Activated CD8-positive, alpha-beta memory T cell treated with anti-CD3 and anti-CD28 coated beads for 4 hours (primary cell): ENCODE measurements at regions not wholly inside any gene's neighbourhood (a gene's known extent, or its start where the extent isn't known, plus 50 kb on each side); places are given as distances from the start of the nearest gene placed in this dataset.
"Not testable (repeated sequence)": the region's sequence is repeated elsewhere in the genome, so short reads cannot be mapped to it uniquely, and the experiment has no call there.

Source experiments
- DNase-seq, 2 donors: peaks; one replicate each; pipeline ENCODE4 v3.0.0-alpha.2; 2020; ENCODE audit warnings: low read depth in 2 of 2

- no peak for DNase-seq
Measured at GRCh38 chr21:15311510-15311909, 246.7 kb upstream of the NRIP1 start.

- DNase-seq = not testable (repeated sequence)
Measured at GRCh38 chr21:15317034-15317433, 252.2 kb upstream of the NRIP1 start.

- DNase-seq = no peak
Measured at GRCh38 chr21:15319727-15320126, 254.9 kb upstream of the NRIP1 start.

DNA sequence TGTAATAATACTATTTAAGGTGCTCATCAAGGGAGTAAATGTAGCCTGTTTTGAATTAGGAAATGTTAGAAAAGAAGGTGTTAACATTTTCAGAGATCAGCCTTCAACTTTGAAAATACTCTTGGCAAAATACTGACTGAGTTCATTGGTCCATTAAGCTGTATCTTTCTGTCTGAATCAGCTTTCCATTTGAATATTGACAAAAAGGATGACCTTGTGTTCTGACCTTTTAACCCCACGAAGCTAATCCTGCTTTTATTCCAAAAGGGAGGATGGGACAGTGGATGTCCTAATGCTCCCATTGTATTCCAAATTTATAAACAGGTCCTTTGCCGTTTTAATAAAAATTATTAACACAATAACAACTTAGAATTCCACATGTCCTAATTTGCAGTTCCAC, 259.7 kb upstream of the NRIP1 start:
- DNase-seq = no peak

- DNase-seq = no peak
Measured at GRCh38 chr21:15326032-15326867, 261.4 kb upstream of the NRIP1 start.

DNA sequence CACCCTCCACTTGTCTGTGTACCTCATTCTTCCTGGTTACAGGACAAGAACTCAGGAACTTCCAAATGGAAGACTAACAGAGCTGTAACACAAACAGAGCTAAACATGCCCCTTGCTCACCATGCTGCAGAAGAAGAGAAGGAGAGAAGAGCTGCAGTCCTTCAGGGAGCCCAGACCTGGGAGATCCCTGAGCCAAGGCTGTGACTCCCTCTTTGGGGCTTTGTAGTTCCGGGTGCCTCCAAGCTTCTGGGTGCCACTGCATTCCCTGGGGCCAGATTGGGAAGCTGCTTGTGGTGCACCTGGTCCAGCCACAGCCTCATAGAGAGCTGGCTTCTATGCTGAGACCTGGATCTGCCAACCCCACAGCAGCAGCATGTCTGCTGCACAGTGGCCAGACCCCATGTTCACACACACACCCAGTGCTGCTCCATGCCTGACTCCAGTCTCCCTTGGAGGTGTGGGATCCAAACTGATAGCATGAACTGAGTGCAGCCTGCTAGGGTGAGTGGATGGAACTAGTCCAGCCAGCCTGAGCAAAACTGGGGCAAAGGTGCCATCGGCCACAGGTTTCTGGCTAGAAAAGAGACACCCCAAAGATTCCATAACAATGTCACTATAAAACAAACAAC, 263.0 kb upstream of the NRIP1 start:
- DNase-seq = no peak

- DNase-seq = no peak
Measured at GRCh38 chr21:15329191-15329590, 264.4 kb upstream of the NRIP1 start.

GRCh38 chr21:15330872-15331271, 266.1 kb upstream of the NRIP1 start:
- DNase-seq = no peak

DNA sequence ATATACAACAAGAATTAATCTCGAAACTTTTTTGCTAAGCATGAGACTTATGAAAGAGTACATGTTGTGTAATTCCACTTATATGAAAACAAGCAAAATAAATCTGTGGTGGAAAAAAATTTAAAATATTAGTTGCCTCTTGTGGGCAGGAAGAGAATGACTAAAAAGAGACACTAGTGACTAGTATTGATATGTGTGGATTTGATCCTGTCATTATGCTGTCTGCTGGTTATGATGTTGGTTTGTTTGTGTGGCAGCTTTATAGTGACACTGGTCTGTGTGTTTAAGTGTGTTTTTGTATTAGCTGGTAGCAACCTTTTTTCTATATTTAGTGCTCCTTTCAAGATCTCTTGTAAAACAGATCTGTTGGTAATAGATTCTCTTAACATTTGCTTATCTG, 267.8 kb upstream of the NRIP1 start:
- DNase-seq = no peak

GRCh38 chr21:15333136-15333710, 268.4 kb upstream of the NRIP1 start:
- DNase-seq = no peak

GRCh38 chr21:15333951-15334350, 269.2 kb upstream of the NRIP1 start:
- DNase-seq = no peak

DNA sequence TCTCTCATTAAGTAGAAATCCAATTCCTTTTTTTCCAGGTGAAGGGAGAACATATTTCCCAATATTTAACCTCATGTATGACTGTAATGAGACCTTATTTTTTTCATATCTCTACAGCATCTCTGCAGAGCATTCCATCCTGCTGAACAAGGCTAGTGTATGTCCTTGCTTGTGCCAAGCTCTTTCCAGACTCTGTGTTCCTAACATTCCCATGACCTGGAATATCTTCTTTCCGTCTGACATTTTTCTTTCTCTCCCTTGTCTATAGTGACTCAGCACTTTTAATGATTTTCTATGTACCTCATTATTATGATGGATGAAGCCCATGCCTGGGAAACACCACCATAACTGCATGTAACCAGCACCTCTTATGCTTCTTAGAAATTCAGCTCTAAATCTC, 278.3 kb upstream of the NRIP1 start:
- DNase-seq = no peak

- no peak for DNase-seq
Measured at GRCh38 chr21:15352009-15352408, 287.2 kb upstream of the NRIP1 start.

DNA sequence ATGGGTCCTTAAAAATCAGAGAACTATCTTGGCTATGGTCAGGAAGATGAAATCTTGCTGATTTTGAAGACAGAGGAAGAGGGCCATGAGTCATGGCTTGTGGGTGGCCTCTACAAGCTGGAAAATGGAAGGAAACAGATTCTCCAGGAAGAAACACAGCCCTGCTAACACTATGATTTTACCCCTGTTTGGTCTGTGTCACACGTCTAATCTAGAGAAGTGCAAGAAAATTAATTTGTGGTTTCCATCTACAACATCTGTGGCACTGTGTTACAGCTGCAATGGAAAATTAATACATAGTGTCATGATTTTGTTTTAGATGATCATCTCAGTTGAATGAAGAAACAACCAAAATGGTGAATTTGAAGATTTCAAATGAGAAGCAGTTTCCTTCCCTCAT, 288.7 kb upstream of the NRIP1 start:
- DNase-seq = no peak

GRCh38 chr21:15354516-15354915, 289.7 kb upstream of the NRIP1 start:
- no peak for DNase-seq

DNA sequence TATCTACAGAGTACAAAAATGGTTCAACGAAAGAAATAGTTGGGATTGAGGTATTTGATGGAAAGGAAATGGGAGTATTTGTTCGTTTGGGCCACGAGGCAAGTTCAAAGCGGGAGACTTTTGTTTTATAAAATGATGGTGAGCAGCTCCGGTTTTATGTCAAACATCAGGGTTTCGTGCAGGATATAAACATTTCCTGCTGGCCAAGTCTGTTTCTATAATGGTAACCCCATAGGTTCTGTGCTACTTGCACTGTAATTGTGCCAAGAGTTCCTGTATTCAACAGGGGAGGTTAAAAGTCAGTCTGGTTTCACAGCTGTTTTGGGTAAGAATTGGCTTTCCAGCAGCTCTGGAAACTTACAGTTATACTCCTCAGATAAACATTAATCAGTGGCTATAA, 290.3 kb upstream of the NRIP1 start:
- DNase-seq = no peak

DNA sequence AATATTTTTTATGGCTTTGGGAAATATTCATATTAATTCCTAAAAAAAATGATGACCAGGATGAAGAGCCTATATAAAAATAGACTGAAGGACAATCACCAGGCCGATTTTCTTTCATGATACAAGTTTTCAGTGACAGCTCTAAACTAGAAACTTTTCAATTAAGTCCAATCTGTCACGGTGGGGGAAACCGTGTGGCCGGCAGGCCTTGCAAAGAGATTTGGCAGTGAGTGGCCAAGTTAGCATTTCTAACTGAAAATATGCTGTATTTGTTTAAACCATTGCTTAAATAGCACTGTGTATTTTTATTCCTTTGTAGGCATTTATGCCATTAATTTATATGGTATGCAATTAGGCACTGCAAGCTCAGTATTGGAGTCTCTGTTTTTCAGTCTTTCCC, 294.5 kb upstream of the NRIP1 start:
- DNase-seq = no peak

GRCh38 chr21:15362458-15362857, 297.7 kb upstream of the NRIP1 start:
- DNase-seq = no peak

- no peak for DNase-seq
Measured at GRCh38 chr21:15363921-15364320, 299.1 kb upstream of the NRIP1 start.

- no peak for DNase-seq
Measured at GRCh38 chr21:15365751-15366392, 301.1 kb upstream of the NRIP1 start.

- no peak for DNase-seq
Measured at GRCh38 chr21:15366555-15366954, 301.8 kb upstream of the NRIP1 start.

DNA sequence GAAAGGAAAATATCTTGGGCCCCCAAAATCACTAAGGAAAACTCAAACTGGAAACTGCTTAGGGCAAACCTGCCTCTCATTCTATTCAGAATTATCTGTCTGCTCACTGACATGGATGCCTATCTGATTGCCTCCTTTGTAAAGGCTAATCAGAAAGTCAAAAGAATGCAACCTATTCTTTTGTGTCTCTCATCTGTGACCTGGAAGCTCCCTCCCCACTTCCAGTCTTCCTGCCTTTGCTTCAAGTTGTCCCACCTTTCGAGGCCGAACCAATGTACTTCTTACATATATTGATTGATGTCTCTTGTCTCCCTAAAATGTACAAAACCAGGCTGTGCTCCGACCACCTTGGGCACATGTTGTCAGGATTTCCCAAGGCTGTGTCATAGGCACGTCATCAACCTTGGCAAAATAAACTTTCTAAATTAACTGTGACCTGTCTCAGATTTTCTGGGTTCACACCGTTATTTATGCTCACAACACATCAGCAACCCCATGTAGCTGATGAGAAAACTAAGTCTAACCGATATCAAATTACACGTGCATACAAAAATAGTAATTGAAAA, 302.3 kb upstream of the NRIP1 start:
- DNase-seq = no peak
